Sigmoid colon (tissue), 6 donors: ENCODE measurements at regions not wholly inside any gene's neighbourhood (a gene's known extent, or its start where the extent isn't known, plus 50 kb on each side); places are given as distances from the start of the nearest gene placed in this dataset.

ENCODE experiments used
- DNase-seq: peaks from one replicate; pipeline ENCODE4 v3.0.0-alpha.2; 2019
- H3K27ac ChIP-seq, 4 donors: fragments of 200-600 bp; sonication (generic); one replicate each; pipeline ENCODE4 v1.5.1; 2016 to 2019; ENCODE audit warnings: mild to moderate bottlenecking in 1 of 4
- H3K27me3 ChIP-seq, 3 donors: fragments of 200-600 bp; sonication (generic); one replicate each; pipeline ENCODE4 v1.5.1; 2019; ENCODE audit warnings: mild to moderate bottlenecking in 1 of 3
- H3K36me3 ChIP-seq, 4 donors: fragments of 200-600 bp; sonication (generic); one replicate each; pipeline ENCODE4 v1.5.1; 2016 to 2019
- H3K4me1 ChIP-seq, 4 donors: fragments of 200-600 bp; sonication (generic); one replicate each; pipeline ENCODE4 v1.5.1; 2017 to 2019
- H3K4me3 ChIP-seq, 4 donors: fragments of 200-600 bp; sonication (generic); one replicate each; pipeline ENCODE4 v1.5.1; 2017 to 2019; ENCODE audit warnings: mild to moderate bottlenecking in 2 of 4, moderate library complexity in 1 of 4
- H3K9me3 ChIP-seq, 4 donors: fragments of 200-600 bp in 3 of 4; sonication (generic) in 3 of 4; one replicate each; pipeline versions ENCODE4 v1.5.1 to v1.6.1; 2013 to 2019
- CTCF ChIP-seq, 4 experiments: fragments of 450-650 bp in 3 of 4; fragments of 200-600 bp in 1 of 4; IDR thresholded peaks; one replicate each; pipeline ENCODE4 v1.5.1; 2016 to 2019; ENCODE audit warnings: antibody characterized with exemption in 4 of 4, mild to moderate bottlenecking in 3 of 4, moderate library complexity in 2 of 4
- EP300 ChIP-seq, 4 donors: sonication (generic); formaldehyde crosslinking; IDR thresholded peaks; one replicate each; pipeline ENCODE4 v1.6.1; 2017; ENCODE audit warnings: antibody characterized with exemption in 4 of 4
- POLR2A ChIP-seq, 2 donors: fragments of 450-650 bp; IDR thresholded peaks; one replicate each; pipeline ENCODE4 v1.6.1; 2016; ENCODE audit warnings: antibody characterized with exemption in 2 of 2, mild to moderate bottlenecking in 2 of 2, moderate library complexity in 2 of 2
- POLR2AphosphoS5 ChIP-seq, 4 donors: sonication (generic); formaldehyde crosslinking; IDR thresholded peaks; one replicate each; pipeline ENCODE4 v1.6.1; 2017; ENCODE audit warnings: antibody characterized with exemption in 4 of 4
- WGBS, 2 donors: extraction: QIAGEN DNeasy Blood & Tissue Kit; methylation state at CpG; one replicate each; pipeline ENCODE4 v1.1.7; 2013; 5-methylcytosine and 5-hydroxymethylcytosine counted together
- intact Hi-C: fragments of 100-400 bp; cut with DNase I; formaldehyde crosslinking; loops from one replicate; pipeline ENCODE4 v1.15.1; 2023
- donor health status: healthy with polysubstance abuse.
- donor health status: healthy.

GRCh38 chrX:43386875-43387274 is 269.2 kb upstream of the MAOA start:
- DNase-seq = no peak
- Histone ChIP-seq H3K27me3 (no peaks in the 10 kb centered on the region), H3K4me1 (no peaks in the 10 kb centered on the region), H3K36me3 (no peaks in the 10 kb centered on the region), H3K4me3 (no peak overlapping the region), H3K27ac (no peak overlapping the region), H3K9me3 (no peaks in the 10 kb centered on the region)
- TF ChIP-seq POLR2AphosphoS5 (IDR thresholded peaks at IDR 0.05) = no peak
- intact Hi-C loops = no loop called here
- 72 to 81% methylated on average over 1 of the region's 1 CpG for WGBS, 2 donors

GRCh38 chrX:43405191-43405590 is 250.9 kb upstream of the MAOA start:
- WGBS, 2 donors = 67% methylated on average over 1 of the region's 1 CpG

GRCh38 chrX:43423876-43424275 is 232.2 kb upstream of the MAOA start:
- TF ChIP-seq CTCF (IDR thresholded peaks at IDR 0.05) (no peak), POLR2AphosphoS5 (IDR thresholded peaks at IDR 0.05) (no peak), EP300 (IDR thresholded peaks at IDR 0.05) (no peak), POLR2A (IDR thresholded peaks at IDR 0.05) (no peak)
- intact Hi-C loops = no loop called here
- Histone ChIP-seq H3K4me3 (no peak overlapping the region), H3K27me3 (no peaks in the 10 kb centered on the region), H3K36me3 (no peaks in the 10 kb centered on the region), H3K27ac (no peak overlapping the region), H3K9me3 (no peaks in the 10 kb centered on the region), H3K4me1 (no peaks in the 10 kb centered on the region)
- DNase-seq = no peak

More at GRCh38 chrX:43405191-43405590, 250.9 kb upstream of the MAOA start:
- Histone ChIP-seq H3K4me1 (no peaks in the 10 kb centered on the region), H3K36me3 (no peaks in the 10 kb centered on the region), H3K27me3 (no peaks in the 10 kb centered on the region), H3K27ac (no peak overlapping the region), H3K9me3 (no peaks in the 10 kb centered on the region), H3K4me3 (no peak overlapping the region)
- no peak for TF ChIP-seq CTCF (IDR thresholded peaks at IDR 0.05)
- TF ChIP-seq EP300 (IDR thresholded peaks at IDR 0.05) = no peak
- no peak for TF ChIP-seq POLR2AphosphoS5 (IDR thresholded peaks at IDR 0.05)
- TF ChIP-seq POLR2A (IDR thresholded peaks at IDR 0.05) = no peak
- DNase-seq = no peak
- intact Hi-C loops = no loop called here

- no peak for TF ChIP-seq POLR2AphosphoS5 (IDR thresholded peaks at IDR 0.05)
- TF ChIP-seq POLR2A (IDR thresholded peaks at IDR 0.05) = no peak
- TF ChIP-seq EP300 (IDR thresholded peaks at IDR 0.05) = no peak
- no peak for TF ChIP-seq CTCF (IDR thresholded peaks at IDR 0.05)
- no peak for DNase-seq
- Histone ChIP-seq H3K4me3 (no peak overlapping the region), H3K9me3 (no peaks in the 10 kb centered on the region), H3K4me1 (no peaks in the 10 kb centered on the region), H3K36me3 (no peaks in the 10 kb centered on the region), H3K27ac (no peak overlapping the region), H3K27me3 (no peaks in the 10 kb centered on the region)
- 37 to 38% methylated on average over 2 of the region's 2 CpGs for WGBS, 2 donors
- intact Hi-C loops = no loop called here
Observed at GRCh38 chrX:43436517-43436916, 219.6 kb upstream of the MAOA start.

- no peak overlapping the region for H3K4me3 ChIP-seq
- TF ChIP-seq CTCF (IDR thresholded peaks at IDR 0.05) = no peak
- TF ChIP-seq POLR2AphosphoS5 (IDR thresholded peaks at IDR 0.05) = no peak
- TF ChIP-seq POLR2A (IDR thresholded peaks at IDR 0.05) = no peak
- no peak for TF ChIP-seq EP300 (IDR thresholded peaks at IDR 0.05)
- H3K4me1 ChIP-seq = no peaks in the 10 kb centered on the region
- H3K27ac ChIP-seq = no peak overlapping the region
- no peaks in the 10 kb centered on the region for H3K27me3 ChIP-seq
- H3K36me3 ChIP-seq = no peaks in the 10 kb centered on the region
- 70 to 82% methylated on average over 2 of the region's 2 CpGs for WGBS, 2 donors
- H3K9me3 ChIP-seq = peaks cover 0 to 2% (median 0%) of the 10 kb centered on the region in 4 donors
- no peak for DNase-seq
- intact Hi-C loops = no loop called here
Observed at GRCh38 chrX:43446752-43447151, 209.3 kb upstream of the MAOA start.
